GM18519 (cell line): ENCODE measurements at regions not wholly inside any gene's neighbourhood (a gene's known extent, or its start where the extent isn't known, plus 50 kb on each side); places are given as distances from the start of the nearest gene placed in this dataset.

Source experiments
- ATAC-seq: cut with Tn5 transposase; IDR thresholded peaks from one replicate; pipeline ENCODE4 v1.9.1; 2021; ENCODE audit warnings: mild to moderate bottlenecking, moderate library complexity; ENCODE audit not compliant: unreplicated experiment, low FRiP score

DNA sequence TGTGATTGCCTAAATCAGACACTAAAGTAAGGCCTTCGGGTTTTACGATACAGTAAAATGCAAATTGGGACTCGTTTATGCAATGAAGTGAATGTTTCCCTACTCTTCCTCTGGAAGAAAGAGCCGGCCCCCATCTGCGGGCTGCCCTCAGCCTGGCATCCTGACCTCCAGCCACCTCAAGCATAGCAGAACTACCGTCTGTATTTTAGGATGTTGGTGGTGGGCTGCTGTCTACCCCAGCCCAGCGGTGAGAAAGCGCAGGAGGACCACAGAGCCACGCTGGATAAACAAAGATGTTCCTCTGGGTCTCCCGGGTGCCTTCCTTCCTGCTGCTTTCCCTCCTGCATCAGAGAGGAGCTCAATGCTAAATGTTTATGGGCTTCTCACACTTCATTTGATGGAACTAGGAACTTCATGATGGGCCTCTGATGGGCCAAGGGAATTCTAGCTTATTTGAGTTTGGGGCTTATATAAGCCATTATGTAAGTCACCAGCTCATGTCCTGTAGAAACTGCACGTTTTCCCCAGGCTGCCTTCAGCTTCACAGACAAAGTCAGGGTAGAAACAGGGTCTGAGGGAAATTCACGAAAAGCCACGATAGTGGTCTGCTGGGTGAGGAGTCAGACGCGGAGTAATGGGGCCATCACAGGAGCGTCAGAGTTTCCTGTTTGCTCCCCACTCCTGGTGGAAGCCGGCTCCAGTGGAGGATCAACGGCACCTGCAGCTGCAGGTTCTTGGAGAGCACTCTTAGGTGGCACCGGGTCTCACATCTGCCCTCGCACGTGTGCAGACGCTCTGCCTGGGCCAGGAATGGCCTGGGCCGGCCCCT lies 287.4 kb downstream of the BRD1 start:
- ATAC-seq = no peak

- no peak for ATAC-seq
These were observed 289.7 kb downstream of the BRD1 start for GRCh38 chr22:49538006-49538405.

DNA sequence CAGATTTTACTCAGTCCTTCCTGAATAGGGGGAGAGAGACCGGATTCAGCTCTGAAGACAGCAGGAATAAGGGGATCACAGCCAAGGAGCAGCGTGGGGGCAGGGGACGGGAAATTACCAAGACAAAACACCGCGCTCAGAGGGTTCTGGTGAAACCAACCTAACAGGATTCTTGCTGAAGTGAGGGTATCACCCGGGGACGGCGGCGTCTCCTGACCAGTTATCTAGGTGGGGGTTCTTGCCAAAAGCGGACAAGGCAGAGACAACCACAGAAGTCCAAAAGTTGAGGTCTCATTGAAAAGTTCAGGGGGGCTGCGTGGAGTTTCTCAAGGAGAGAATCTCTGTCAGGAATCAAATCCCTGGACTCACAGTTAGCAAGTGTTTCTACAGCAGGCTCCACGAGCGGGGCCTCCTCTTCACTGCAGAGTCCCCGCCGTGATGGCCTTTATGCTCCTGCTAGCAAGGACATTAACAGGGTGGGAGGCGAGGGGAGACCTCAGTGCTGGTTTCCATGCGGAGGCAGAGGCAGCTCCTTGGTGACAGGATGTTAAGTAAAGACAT lies 291.0 kb downstream of the BRD1 start:
- ATAC-seq = no peak

DNA sequence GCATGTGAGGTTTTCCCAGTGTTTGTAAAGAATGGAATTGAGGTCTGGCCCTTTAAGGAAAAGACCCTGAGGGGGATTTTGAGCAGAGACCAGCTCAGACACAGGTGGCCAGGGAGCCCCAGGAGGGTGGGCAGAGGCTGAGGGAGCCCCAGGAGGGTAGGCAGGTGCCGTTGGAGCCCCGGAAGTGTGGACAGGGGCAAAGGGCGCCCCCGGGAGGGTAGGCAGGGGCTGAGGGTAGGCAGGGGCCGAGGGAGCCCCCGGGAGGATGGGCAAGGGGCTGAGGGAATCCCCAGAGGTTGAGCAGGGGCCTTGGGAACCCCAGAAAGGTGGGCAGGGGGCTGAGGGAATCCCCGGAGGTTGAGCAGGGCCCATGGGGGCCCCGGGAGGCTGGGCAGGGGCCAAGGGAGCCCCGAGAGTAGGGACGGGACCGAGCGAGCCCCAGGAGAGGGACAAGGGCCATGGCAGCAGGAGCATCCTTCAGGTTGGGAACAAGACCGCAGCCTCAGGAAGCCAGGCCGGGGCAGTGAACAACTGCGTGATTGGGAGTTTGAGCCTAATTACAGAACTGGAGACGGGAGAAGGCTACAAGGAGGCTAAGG lies 292.0 kb downstream of the BRD1 start:
- ATAC-seq = no peak

GRCh38 chr22:49535126-49535525 lies 292.5 kb downstream of the BRD1 start:
- ATAC-seq = no peak

- ATAC-seq = no peak
These were observed 293.3 kb downstream of the BRD1 start for GRCh38 chr22:49534386-49534785.

- no peak for ATAC-seq
These were observed 293.8 kb downstream of the BRD1 start for GRCh38 chr22:49533886-49534285.

GRCh38 chr22:49532869-49533802 lies 294.5 kb downstream of the BRD1 start:
- no peak for ATAC-seq

DNA sequence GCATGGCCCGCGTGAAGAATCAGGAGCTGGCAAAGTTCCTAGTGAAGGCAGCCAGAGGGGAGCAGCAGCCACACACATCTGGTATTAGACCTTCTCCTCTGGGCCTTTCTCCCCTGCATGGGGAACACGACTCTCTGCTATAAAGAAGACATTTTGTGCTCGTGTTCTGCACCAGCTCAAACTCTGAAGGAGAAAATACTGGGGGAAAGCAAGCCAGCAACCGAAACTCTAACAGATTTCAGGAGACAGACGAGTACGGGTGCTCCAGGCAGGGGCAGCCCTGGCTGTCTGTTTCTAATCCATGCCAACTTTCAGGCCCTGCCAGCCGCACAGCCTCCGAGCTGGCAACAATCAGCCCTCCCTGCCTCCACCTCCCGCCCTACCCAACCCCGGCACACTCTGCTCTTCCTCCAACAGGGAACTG lies 296.3 kb downstream of the BRD1 start:
- no peak for ATAC-seq

DNA sequence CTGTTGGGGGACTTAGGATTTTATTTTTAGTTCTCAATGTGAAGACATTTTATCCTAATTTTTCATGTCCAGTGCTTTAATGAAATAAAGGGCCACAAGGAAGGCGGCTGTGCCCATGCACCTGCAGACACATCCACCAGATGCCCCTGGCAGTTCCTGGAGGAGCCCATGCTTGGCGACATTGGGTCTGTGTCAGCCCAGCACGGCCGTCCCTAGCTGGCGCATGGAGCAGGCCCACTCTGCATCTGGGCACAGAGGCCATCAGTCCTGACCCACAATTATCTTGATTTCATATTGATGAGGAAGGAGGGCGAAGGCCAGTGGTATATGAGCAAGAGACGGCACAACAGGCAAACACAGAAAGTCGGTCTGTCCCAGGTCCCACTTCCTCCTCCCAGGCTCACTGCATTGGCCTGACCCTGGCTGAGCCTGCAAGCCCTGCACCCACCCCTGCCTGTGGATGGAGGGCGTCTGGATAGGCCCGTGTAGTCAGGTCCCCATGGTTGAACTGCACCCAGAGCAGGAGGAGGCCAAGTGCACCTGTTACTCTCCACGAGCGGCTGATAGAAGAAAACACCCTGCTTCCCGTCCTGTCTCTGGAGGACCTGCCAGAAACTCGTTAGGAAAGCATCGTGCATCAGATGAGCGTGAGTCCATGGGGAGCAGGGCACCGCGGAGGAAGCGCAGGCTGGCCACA lies 296.9 kb downstream of the BRD1 start:
- no peak for ATAC-seq

DNA sequence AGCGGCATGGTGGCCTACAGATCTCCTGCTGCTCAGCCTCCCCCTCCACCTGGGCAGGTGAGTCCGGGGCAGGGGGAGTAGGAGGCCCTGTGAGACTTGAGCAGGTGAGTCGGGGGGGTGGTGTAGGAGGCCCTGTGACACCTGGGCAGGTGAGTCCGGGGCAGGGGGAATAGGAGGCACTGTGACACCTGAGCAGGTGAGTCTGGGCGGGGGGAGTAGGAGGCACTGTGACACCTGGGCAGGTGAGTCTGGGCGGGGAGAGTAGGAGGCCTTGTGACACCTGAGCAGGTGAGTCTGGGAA lies 299.3 kb downstream of the BRD1 start:
- ATAC-seq = no peak

GRCh38 chr22:49527611-49528419 lies 299.9 kb downstream of the BRD1 start:
- ATAC-seq = no peak

GRCh38 chr22:49525801-49526535 lies 301.7 kb downstream of the BRD1 start:
- no peak for ATAC-seq

DNA sequence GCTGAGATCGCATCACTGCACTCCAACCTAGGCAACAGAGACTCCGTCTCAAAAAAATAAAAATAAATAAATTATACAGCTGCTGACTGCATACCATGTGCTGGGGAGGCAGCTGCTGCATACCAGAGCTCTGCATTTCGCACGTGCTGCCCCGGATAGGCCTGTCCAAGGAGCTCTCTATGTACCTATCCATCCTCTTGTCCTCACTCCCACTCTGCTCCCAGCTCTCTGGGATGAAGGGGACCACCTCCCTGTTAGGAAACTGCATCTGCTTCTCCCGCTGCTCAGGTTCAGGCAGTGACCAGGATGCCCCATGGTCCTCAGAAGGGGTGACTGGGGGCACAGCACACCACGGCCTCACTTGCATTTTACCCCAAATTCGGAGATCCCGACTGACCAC lies 302.3 kb downstream of the BRD1 start:
- no peak for ATAC-seq

GRCh38 chr22:49524362-49524761 lies 303.3 kb downstream of the BRD1 start:
- ATAC-seq = no peak

GRCh38 chr22:49523374-49524008 lies 304.2 kb downstream of the BRD1 start:
- no peak for ATAC-seq

DNA sequence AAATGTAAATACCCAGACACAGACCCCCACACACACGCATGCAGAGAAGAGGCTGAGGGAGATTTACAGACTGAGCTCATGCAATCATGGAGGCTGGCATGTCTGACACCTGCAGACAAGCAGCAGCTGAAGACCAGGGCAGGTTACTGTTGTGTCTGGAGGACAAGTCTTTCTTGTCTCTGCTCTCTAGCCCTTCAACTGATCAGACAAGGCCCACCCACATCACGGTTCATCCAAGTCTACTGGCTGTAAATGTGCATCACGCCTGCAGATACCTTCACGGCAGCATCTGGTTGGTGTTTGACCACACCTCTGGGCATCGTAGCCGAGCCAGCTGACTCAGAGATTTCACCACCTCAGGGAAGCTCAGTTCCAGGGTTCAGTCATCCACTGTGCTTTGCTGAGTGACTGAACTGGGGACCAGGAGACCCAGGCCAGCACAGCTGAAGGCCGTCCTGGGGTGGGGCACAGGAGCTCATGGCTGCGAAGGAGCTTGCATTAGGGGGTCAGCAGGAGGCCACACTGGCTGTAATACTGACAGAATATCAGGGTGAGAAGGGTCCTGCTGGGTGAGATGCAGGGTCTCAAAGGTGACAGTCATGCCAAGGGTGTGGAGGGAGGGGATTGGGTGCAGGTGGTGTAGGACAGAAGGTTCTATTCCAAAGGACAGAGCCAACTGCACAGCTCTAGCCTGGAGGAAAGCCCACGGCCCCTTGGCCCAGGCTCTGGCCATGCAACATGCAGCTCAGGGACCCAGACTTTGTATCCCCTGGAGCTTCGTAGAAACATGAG lies 304.9 kb downstream of the BRD1 start:
- ATAC-seq = no peak

- no peak for ATAC-seq
These were observed 305.9 kb downstream of the BRD1 start for GRCh38 chr22:49521787-49522224.
